K562 (cell line): ENCODE measurements at regions not wholly inside any gene's neighbourhood (a gene's known extent, or its start where the extent isn't known, plus 50 kb on each side); places are given as distances from the start of the nearest gene placed in this dataset.

Source experiments
- ATAC-seq: fragments of 200-7000 bp; cut with Tn5 transposase; 3 replicates; pipeline ENCODE4 v1.9.1; 2020; ENCODE audit warnings: moderate library complexity
- BruUV-seq: library from RNA; stranded (reverse); fragments of 400-500 nt; replicated peaks from 2 replicates; lab custom pipeline; 2021; lab: Mats Ljungman, UMichigan
- CTCF ChIA-PET: fragments of 300-600 bp; formaldehyde crosslinking; extraction: SDS; loops from one replicate; lab custom pipeline; 2021; ENCODE audit warnings: low intra/inter-chr PET ratio; lab: Yijun Ruan, JAX
- POLR2A ChIA-PET: fragments of 300-600, 350-650 bp; sonication (Branson Sonifier 250); formaldehyde crosslinking; extraction: SDS; loops from one replicate; lab custom pipeline; 2021; ENCODE audit warnings: antibody characterized with exemption, inconsistent platforms; lab: Yijun Ruan, JAX
- DNase-seq, 4 experiments: peaks; one replicate each; pipeline versions ENCODE4 v3.0.0 to v3.0.0-alpha.2; 2011 to 2018; ENCODE audit warnings: low spot score in 3 of 4, mixed read lengths in 3 of 4; ENCODE audit errors: extremely low read depth in 1 of 4
- FAIRE-seq: peaks from 2 replicates; lab custom pipeline; 2011; peaks lifted over from hg19 to GRCh38; lab: Jason Lieb, UNC
- H2AFZ ChIP-seq: 2 replicates; pipeline ENCODE4 v1.6.0; 2011; ENCODE audit warnings: low read depth, low read length, control low read depth, inconsistent platforms
- H3K27ac ChIP-seq: fragments of 200-600 bp; 3 replicates; pipeline ENCODE4 v1.8.0; 2011; ENCODE audit warnings: low read depth, mild to moderate bottlenecking, control low read depth, inconsistent platforms, low read length, moderate library complexity, mixed read lengths; ENCODE audit errors: extremely low read depth
- H3K27me3 ChIP-seq, 2 experiments: fragments of 300-600 bp in 1 of 2; 2 replicates in 1 of 2; 3 replicates in 1 of 2; pipeline versions ENCODE4 v1.6.0 to v1.8.0; 2011; ENCODE audit warnings: inconsistent platforms in 2 of 2, low read length in 2 of 2, mild to moderate bottlenecking in 1 of 2, mixed read lengths in 1 of 2, moderate library complexity in 1 of 2; ENCODE audit not compliant: control insufficient read depth in 2 of 2, insufficient read depth in 2 of 2
- H3K36me3 ChIP-seq: fragments of 300-600 bp; 3 replicates; pipeline ENCODE4 v1.8.0; 2011; ENCODE audit warnings: mild to moderate bottlenecking, low read length, inconsistent platforms; ENCODE audit not compliant: control insufficient read depth, insufficient read depth
- H3K4me1 ChIP-seq, 2 experiments: fragments of 200-600 bp in 1 of 2; replicated peaks in 1 of 2; 2 replicates in 1 of 2; 3 replicates in 1 of 2; pipeline versions ENCODE4 v1.5.1 to v1.8.0; 2011; ENCODE audit warnings: inconsistent platforms in 2 of 2, low read length in 2 of 2, mild to moderate bottlenecking in 1 of 2, mixed read lengths in 1 of 2, moderate library complexity in 1 of 2; ENCODE audit not compliant: control insufficient read depth in 2 of 2, insufficient read depth in 2 of 2
- H3K4me2 ChIP-seq: 2 replicates; pipeline ENCODE4 v1.6.1; 2011; ENCODE audit warnings: low read length, control low read depth, inconsistent platforms, mixed read lengths; ENCODE audit not compliant: insufficient read depth
- H3K4me3 ChIP-seq: fragments of 200-600 bp; sonication (generic), shearing (Covaris generic); 2 replicates; pipeline ENCODE4 v1.5.1; 2016; ENCODE audit warnings: control low read depth, inconsistent platforms
- H3K79me2 ChIP-seq: fragments of 200-600 bp; 3 replicates; pipeline ENCODE4 v1.8.0; 2011; ENCODE audit warnings: low read length, inconsistent platforms; ENCODE audit not compliant: control insufficient read depth, insufficient read depth
- H3K9ac ChIP-seq, 2 experiments: 2 replicates each; pipeline versions ENCODE4 v1.6.0 to v1.6.1; 2011; ENCODE audit warnings: low read depth in 2 of 2, low read length in 2 of 2, control low read depth in 1 of 2, inconsistent platforms in 1 of 2, mild to moderate bottlenecking in 1 of 2, mixed read lengths in 1 of 2; ENCODE audit not compliant: insufficient read depth in 1 of 2
- H3K9me1 ChIP-seq: one replicate; pipeline ENCODE4 v1.6.0; 2011; ENCODE audit warnings: inconsistent platforms, mild to moderate bottlenecking, low read length, moderate library complexity; ENCODE audit not compliant: control insufficient read depth, insufficient read depth
- H3K9me3 ChIP-seq: replicated peaks from 2 replicates; pipeline ENCODE4 v1.5.1; 2011; ENCODE audit warnings: low read depth, low read length, inconsistent platforms; ENCODE audit not compliant: control insufficient read depth, insufficient read depth
- H4K20me1 ChIP-seq: replicated peaks from 2 replicates; pipeline ENCODE4 v1.6.1; 2011; ENCODE audit warnings: low read length, inconsistent platforms, mixed read lengths; ENCODE audit not compliant: control insufficient read depth, insufficient read depth
- NONO ChIP-seq, 2 experiments: fragments of 200-400 bp in 1 of 2; fragments of 450-650 bp in 1 of 2; formaldehyde crosslinking in 1 of 2; IDR thresholded peaks; 2 replicates each; pipeline ENCODE4 v1.6.1; 2017; ENCODE audit warnings: low read depth in 2 of 2, mild to moderate bottlenecking in 2 of 2, moderate library complexity in 2 of 2, low read length in 1 of 2
- POLR3A ChIP-seq: IDR thresholded peaks from 2 replicates; pipeline ENCODE4 v1.6.1; 2011; ENCODE audit warnings: borderline replicate concordance, mild to moderate bottlenecking, moderate library complexity; ENCODE audit not compliant: insufficient read length, insufficient read depth; ENCODE audit errors: extremely low read depth
- ZNF134 ChIP-seq: fragments of 250-450 bp; sonication (Bioruptor Pico); conservative IDR thresholded peaks from 2 replicates; pipeline ENCODE4 v1.4.0; 2020
- ZNF699 ChIP-seq: fragments of 250-450 bp; sonication (Bioruptor Pico); IDR thresholded peaks from 2 replicates; pipeline ENCODE4 v1.8.0; 2021; ENCODE audit warnings: mild to moderate bottlenecking, moderate library complexity; ENCODE audit not compliant: insufficient replicate concordance
- WGBS: fragments of 100-300 bp; shearing (Covaris generic); methylation state at CpG from one replicate; pipeline ENCODE4 v1.1.6; 2016; ENCODE audit warnings: low coverage, mixed read lengths; ENCODE audit not compliant: insufficient coverage; ENCODE audit errors: missing lambda C conversion rate; 5-methylcytosine and 5-hydroxymethylcytosine counted together
- in situ Hi-C: fragments of 300-500 bp; cut with MboI; formaldehyde crosslinking; loops from 4 replicates; pipeline ENCODE4 v1.15.0; 2018; ENCODE audit warnings: inconsistent platforms, mixed read lengths
- intact Hi-C: fragments of 100-400 bp; cut with micrococcal nuclease; formaldehyde crosslinking; loops from 2 replicates; pipeline ENCODE4 v1.14.2; 2022
- TF ChIP-seq, protein P1 (sequence below): sonication (generic); formaldehyde crosslinking; IDR thresholded peaks from 2 replicates; pipeline ENCODE4 v1.8.1; 2023; ENCODE audit warnings: mild to moderate bottlenecking, missing genetic modification reagents

DNA sequence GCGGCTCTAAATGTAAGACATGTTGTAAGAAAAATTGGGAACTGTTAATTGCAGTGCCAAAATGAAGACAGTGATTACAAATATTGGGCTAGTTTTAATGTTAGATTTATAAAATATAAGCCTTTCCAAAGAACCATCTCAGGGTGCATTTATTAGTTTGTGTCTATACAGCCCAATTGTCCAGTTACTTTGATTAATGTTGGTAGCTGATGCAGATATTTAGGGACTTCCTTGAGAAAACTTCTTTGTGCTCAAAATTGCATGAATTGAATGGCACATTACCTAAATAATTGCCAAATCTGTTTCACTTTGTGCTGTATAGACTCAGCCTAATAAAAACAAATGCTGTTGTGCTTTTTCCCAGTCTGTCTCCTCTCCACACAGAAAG lies 83.7 kb downstream of the DAD1 start:
- no peaks in the 10 kb centered on the region for H4K20me1 ChIP-seq
- H3K4me2 ChIP-seq = no peak overlapping the region
- no TSS peak for BruUV-seq
- ATAC-seq = no peak
- H3K27ac ChIP-seq = no peak overlapping the region
- peaks cover 11 to 24% of the 10 kb centered on the region in 2 experiments; a peak in 4 of 5 replicates for H3K27me3 ChIP-seq
- H3K36me3 ChIP-seq = no peaks in the 10 kb centered on the region
- H3K4me1 ChIP-seq = no peaks in the 10 kb centered on the region
- POLR2A ChIA-PET = no interaction called here
- TF ChIP-seq ZNF134 (CRISPR knock-in tag) (no peak), POLR3A (no peak), ZNF699 (CRISPR knock-in tag) (no peak), NONO (IDR thresholded peaks at IDR 0.05; ENCODE audit: low read depth in 2 of 2, low read length in 1 of 2) (no peak)
- TF ChIP-seq, protein P1, sequence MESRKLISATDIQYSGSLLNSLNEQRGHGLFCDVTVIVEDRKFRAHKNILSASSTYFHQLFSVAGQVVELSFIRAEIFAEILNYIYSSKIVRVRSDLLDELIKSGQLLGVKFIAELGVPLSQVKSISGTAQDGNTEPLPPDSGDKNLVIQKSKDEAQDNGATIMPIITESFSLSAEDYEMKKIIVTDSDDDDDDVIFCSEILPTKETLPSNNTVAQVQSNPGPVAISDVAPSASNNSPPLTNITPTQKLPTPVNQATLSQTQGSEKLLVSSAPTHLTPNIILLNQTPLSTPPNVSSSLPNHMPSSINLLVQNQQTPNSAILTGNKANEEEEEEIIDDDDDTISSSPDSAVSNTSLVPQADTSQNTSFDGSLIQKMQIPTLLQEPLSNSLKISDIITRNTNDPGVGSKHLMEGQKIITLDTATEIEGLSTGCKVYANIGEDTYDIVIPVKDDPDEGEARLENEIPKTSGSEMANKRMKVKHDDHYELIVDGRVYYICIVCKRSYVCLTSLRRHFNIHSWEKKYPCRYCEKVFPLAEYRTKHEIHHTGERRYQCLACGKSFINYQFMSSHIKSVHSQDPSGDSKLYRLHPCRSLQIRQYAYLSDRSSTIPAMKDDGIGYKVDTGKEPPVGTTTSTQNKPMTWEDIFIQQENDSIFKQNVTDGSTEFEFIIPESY (CRISPR knock-in tag) = no peak
- no peak for DNase-seq
- H3K9ac ChIP-seq = no peak overlapping the region
- FAIRE-seq = no peak
- 64% methylated on average over 1 of the region's 1 CpG for WGBS
- intact Hi-C loops = no loop called here
- no peaks in the 10 kb centered on the region for H3K9me3 ChIP-seq
- H2AFZ ChIP-seq = no peak overlapping the region
- no peak overlapping the region for H3K4me3 ChIP-seq
- in situ Hi-C loops = no loop called here
- no peaks in the 10 kb centered on the region for H3K79me2 ChIP-seq
- CTCF ChIA-PET = no interaction called here
- no peaks in the 10 kb centered on the region for H3K9me1 ChIP-seq
